ENCODE measurements at regions not wholly inside any gene's neighbourhood (a gene's known extent, or its start where the extent isn't known, plus 50 kb on each side); places are given as distances from the start of the nearest gene placed in this dataset.

DNA sequence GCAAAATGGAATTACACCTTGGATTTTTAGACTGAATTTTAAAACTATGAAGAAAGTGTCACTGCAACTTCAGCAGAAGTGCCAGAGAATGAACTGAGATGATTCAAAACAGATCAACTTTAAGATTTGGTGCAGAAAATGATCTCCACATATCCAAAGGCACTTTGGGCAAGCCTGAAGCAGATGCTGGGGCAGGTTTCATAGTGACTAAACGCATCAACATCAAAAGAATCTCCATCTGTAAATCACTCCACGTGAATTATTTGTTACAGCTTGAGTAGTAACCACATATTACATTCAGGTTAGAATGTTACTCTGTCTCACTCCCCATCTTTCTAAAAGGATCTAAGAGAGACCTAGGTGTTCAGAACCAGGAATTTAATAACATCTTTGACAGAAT lies 329.0 kb upstream of the ESRRG start:
- TF ChIP-seq, protein P1, sequence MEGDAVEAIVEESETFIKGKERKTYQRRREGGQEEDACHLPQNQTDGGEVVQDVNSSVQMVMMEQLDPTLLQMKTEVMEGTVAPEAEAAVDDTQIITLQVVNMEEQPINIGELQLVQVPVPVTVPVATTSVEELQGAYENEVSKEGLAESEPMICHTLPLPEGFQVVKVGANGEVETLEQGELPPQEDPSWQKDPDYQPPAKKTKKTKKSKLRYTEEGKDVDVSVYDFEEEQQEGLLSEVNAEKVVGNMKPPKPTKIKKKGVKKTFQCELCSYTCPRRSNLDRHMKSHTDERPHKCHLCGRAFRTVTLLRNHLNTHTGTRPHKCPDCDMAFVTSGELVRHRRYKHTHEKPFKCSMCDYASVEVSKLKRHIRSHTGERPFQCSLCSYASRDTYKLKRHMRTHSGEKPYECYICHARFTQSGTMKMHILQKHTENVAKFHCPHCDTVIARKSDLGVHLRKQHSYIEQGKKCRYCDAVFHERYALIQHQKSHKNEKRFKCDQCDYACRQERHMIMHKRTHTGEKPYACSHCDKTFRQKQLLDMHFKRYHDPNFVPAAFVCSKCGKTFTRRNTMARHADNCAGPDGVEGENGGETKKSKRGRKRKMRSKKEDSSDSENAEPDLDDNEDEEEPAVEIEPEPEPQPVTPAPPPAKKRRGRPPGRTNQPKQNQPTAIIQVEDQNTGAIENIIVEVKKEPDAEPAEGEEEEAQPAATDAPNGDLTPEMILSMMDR (IDR thresholded peaks at IDR 0.05): no peak
- no peak for TF ChIP-seq POLR2A (IDR thresholded peaks at IDR 0.05)

Data from adrenal gland (tissue), 5 donors.